ENCODE measurements at regions not wholly inside any gene's neighbourhood (a gene's known extent, or its start where the extent isn't known, plus 50 kb on each side); places are given as distances from the start of the nearest gene placed in this dataset.

GRCh38 chr18:22063672-22064071, 105.7 kb upstream of the GATA6 start:
- no peaks in the 10 kb centered on the region for H3K4me1 ChIP-seq (ENCODE audit: control insufficient read depth in 1 of 2, insufficient read depth in 2 of 2, low read length in 2 of 2)
- intact Hi-C loops (cut with micrococcal nuclease) = no loop called here
- no peak overlapping the region for H3K9ac ChIP-seq (ENCODE audit: low read length)
- no peaks in the 10 kb centered on the region for H3K36me3 ChIP-seq (ENCODE audit: control insufficient read depth in 1 of 2, insufficient read depth in 2 of 2, low read length in 2 of 2)
- no peaks in the 10 kb centered on the region for H3K27me3 ChIP-seq (ENCODE audit: insufficient read depth, low read length)
- CTCF ChIA-PET = no interaction called here
- no peak for ATAC-seq
- no TSS peak for BruUV-seq (replicated peaks)
- H3K4me3 ChIP-seq (replicated peaks in 1 of 2; ENCODE audit: low read depth in 1 of 2, low read length in 2 of 2) = no peak overlapping the region
- TF ChIP-seq ZBTB33 (IDR thresholded peaks at IDR 0.05; ENCODE audit: extremely low read depth, insufficient replicate concordance, low read length) (no peak), JUND (IDR thresholded peaks at IDR 0.05) (no peak), FOSL1 (IDR thresholded peaks at IDR 0.05; ENCODE audit: low read depth) (no peak), ZFX (IDR thresholded peaks at IDR 0.05) (no peak), REST (IDR thresholded peaks at IDR 0.05; ENCODE audit: low read depth) (no peak), CEBPB (IDR thresholded peaks at IDR 0.05; ENCODE audit: low read depth) (no peak), SIN3A (IDR thresholded peaks at IDR 0.05; ENCODE audit: low read depth) (no peak), SP1 (IDR thresholded peaks at IDR 0.05; ENCODE audit: low read depth) (no peak), CBX3 (IDR thresholded peaks at IDR 0.05; ENCODE audit: low read depth) (no peak), ATF3 (IDR thresholded peaks at IDR 0.05) (no peak), TCF7L2 (IDR thresholded peaks at IDR 0.05; ENCODE audit: borderline replicate concordance, extremely low read depth, insufficient read depth, insufficient read length) (no peak), CTCF (IDR thresholded peaks at IDR 0.05 in 2 of 3, conservative IDR thresholded peaks at IDR 0.05 in 1 of 3; ENCODE audit: borderline replicate concordance in 1 of 3, insufficient read depth in 1 of 3, low read depth in 2 of 3, low read length in 2 of 3) (no peak), EZH2phosphoT487 (IDR thresholded peaks at IDR 0.05; ENCODE audit: borderline replicate concordance) (no peak), EGR1 (IDR thresholded peaks at IDR 0.05; ENCODE audit: low read depth) (no peak), POLR2A (IDR thresholded peaks at IDR 0.05; ENCODE audit: borderline replicate concordance, extremely low read depth, insufficient read depth, insufficient read length) (no peak), POLR2AphosphoS5 (IDR thresholded peaks at IDR 0.05; ENCODE audit: low read depth, low read length) (no peak), YY1 (IDR thresholded peaks at IDR 0.05; ENCODE audit: extremely low read depth, insufficient replicate concordance, low read depth, low read length) (no peak), EZH2 (IDR thresholded peaks at IDR 0.05) (no peak), SRF (IDR thresholded peaks at IDR 0.05; ENCODE audit: low read depth) (no peak), ZNF274 (IDR thresholded peaks at IDR 0.05; ENCODE audit: low read depth, low read length) (no peak)
- H3K9me3 ChIP-seq (ENCODE audit: control insufficient read depth in 1 of 2, insufficient read depth in 1 of 2, low read depth in 1 of 2, low read length in 2 of 2) = no peaks in the 10 kb centered on the region
- no peaks in the 10 kb centered on the region for H4K20me1 ChIP-seq (ENCODE audit: insufficient read depth)
- H2AFZ ChIP-seq (ENCODE audit: low read depth, low read length, poor library complexity, severe bottlenecking) = no peak overlapping the region
- RAD21 ChIA-PET (ENCODE audit: low non-redundant PET in 1 of 2, low total read pairs in 2 of 2, uncharacterized antibody in 2 of 2, unreplicated experiment in 2 of 2) = no interaction called here
- POLR2A ChIA-PET = no interaction called here
- no peak overlapping the region for H3K4me2 ChIP-seq (ENCODE audit: low read length)
- no peaks in the 10 kb centered on the region for H3K79me2 ChIP-seq (ENCODE audit: insufficient read depth, low read length)
- no peak for DNase-seq (ENCODE audit: low read depth, low spot score)
- no peaks in the 10 kb centered on the region for H3K9me2 ChIP-seq (ENCODE audit: insufficient read depth)
- no peak overlapping the region for H3K27ac ChIP-seq (ENCODE audit: low read depth, low read length)

Measured in HCT116 (cell line).